SH-SY5Y (cell line): ENCODE measurements at regions not wholly inside any gene's neighbourhood (a gene's known extent, or its start where the extent isn't known, plus 50 kb on each side); places are given as distances from the start of the nearest gene placed in this dataset.

Source experiments
- GATA2 ChIP-seq: IDR thresholded peaks from 2 replicates; pipeline ENCODE4 v1.6.1; 2011; ENCODE audit warnings: mild to moderate bottlenecking, low read depth, low read length
- GATA3 ChIP-seq: IDR thresholded peaks from 2 replicates; pipeline ENCODE4 v1.6.1; 2011; ENCODE audit warnings: low read depth, mild to moderate bottlenecking, low read length, moderate library complexity

- TF ChIP-seq GATA2 (no peak), GATA3 (no peak)
Measured at GRCh38 chr9:106532306-106533015, 330.5 kb upstream of the ZNF462 start.

- TF ChIP-seq GATA2 (no peak), GATA3 (no peak)
Measured at GRCh38 chr9:106534800-106535199, 328.2 kb upstream of the ZNF462 start.

- no peak for TF ChIP-seq GATA3
- no peak for TF ChIP-seq GATA2
Measured at GRCh38 chr9:106535439-106535838, 327.5 kb upstream of the ZNF462 start.

GRCh38 chr9:106557996-106558667, 304.8 kb upstream of the ZNF462 start:
- no peak for TF ChIP-seq GATA2
- no peak for TF ChIP-seq GATA3

- TF ChIP-seq GATA2 (no peak), GATA3 (no peak)
Measured at GRCh38 chr9:106560540-106560939, 302.4 kb upstream of the ZNF462 start.

GRCh38 chr9:106575823-106576222, 287.1 kb upstream of the ZNF462 start:
- TF ChIP-seq GATA3, result no peak
- TF ChIP-seq GATA2, result no peak

- no peak for TF ChIP-seq GATA2
- no peak for TF ChIP-seq GATA3
Measured at GRCh38 chr9:106576232-106576760, 286.7 kb upstream of the ZNF462 start.

GRCh38 chr9:106577121-106577520, 285.8 kb upstream of the ZNF462 start:
- TF ChIP-seq GATA3, result no peak
- no peak for TF ChIP-seq GATA2

GRCh38 chr9:106580546-106580945, 282.4 kb upstream of the ZNF462 start:
- TF ChIP-seq GATA2, result no peak
- TF ChIP-seq GATA3, result no peak

- no peak for TF ChIP-seq GATA2
- no peak for TF ChIP-seq GATA3
Measured at GRCh38 chr9:106581973-106582372, 281.0 kb upstream of the ZNF462 start.

- no peak for TF ChIP-seq GATA2
- TF ChIP-seq GATA3, result no peak
Measured at GRCh38 chr9:106583751-106584150, 279.2 kb upstream of the ZNF462 start.

GRCh38 chr9:106587042-106587441, 275.9 kb upstream of the ZNF462 start:
- TF ChIP-seq GATA2, result no peak
- TF ChIP-seq GATA3, result no peak

GRCh38 chr9:106588626-106589025, 274.3 kb upstream of the ZNF462 start:
- TF ChIP-seq GATA2, result no peak

GRCh38 chr9:106590759-106591505, 272.0 kb upstream of the ZNF462 start:
- TF ChIP-seq GATA2 (no peak), GATA3 (no peak)

GRCh38 chr9:106593201-106593600, 269.8 kb upstream of the ZNF462 start:
- TF ChIP-seq GATA3, result no peak
- no peak for TF ChIP-seq GATA2

- TF ChIP-seq GATA3 (no peak), GATA2 (no peak)
Measured at GRCh38 chr9:106596984-106597383, 266.0 kb upstream of the ZNF462 start.
